ENCODE measurements at regions not wholly inside any gene's neighbourhood (a gene's known extent, or its start where the extent isn't known, plus 50 kb on each side); places are given as distances from the start of the nearest gene placed in this dataset.
A peak's percentile ranks its signal among the peaks of the same experiment; 100 is the strongest.

- no peak for ATAC-seq
- no peak for TF ChIP-seq CTCF (IDR thresholded peaks at IDR 0.05)
- H3K4me3 ChIP-seq, result no peak overlapping the region
Measured at GRCh38 chr12:88417531-88417930, 162.7 kb downstream of the KITLG start.

DNA sequence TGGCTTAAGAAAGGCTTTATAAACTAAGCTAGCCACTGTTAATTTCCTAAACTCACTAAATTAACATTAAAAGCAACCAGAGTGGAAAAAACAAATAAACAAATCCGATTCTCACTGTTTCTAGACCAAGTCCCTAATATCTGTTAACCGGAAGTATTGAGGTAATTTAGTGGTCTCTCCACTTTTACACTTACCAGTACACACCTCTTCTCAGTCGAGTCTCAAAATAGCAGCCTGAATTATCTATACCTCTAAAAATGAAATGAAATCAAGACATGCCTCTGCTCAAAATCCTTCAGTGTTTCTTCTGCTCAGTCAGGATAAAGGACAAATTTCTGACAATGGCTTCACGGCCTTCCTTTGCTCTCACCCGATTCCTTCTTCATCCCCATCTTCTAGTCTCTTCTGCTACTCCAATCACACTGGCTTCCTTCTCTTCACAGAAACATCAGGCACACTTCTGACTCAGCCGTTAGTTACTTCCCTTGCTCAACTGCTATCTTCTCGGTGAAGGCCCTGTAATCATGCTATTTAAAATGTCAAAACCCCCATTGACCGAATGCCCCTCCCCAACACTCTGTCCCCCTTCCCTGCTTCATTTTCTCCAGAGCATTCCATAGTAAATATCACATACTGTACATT is 161.3 kb downstream of the KITLG start:
- intact Hi-C loops (cut with DNase I, micrococcal nuclease), result no loop called here
- no peaks in the 10 kb centered on the region for H3K4me1 ChIP-seq (ENCODE audit: low read depth)
- no peaks in the 10 kb centered on the region for H3K36me3 ChIP-seq (ENCODE audit: low read depth)
- H3K9me3 ChIP-seq, result no peaks in the 10 kb centered on the region
- ATAC-seq, result no peak
- no peak for TF ChIP-seq CTCF (IDR thresholded peaks at IDR 0.05)
- no peak for DNase-seq
- no peak overlapping the region for H3K4me3 ChIP-seq

More at GRCh38 chr12:88417531-88417930, 162.7 kb downstream of the KITLG start:
- intact Hi-C loops (cut with DNase I, micrococcal nuclease), result no loop called here
- H3K9me3 ChIP-seq, result no peaks in the 10 kb centered on the region
- no peaks in the 10 kb centered on the region for H3K4me1 ChIP-seq (ENCODE audit: low read depth)
- no peaks in the 10 kb centered on the region for H3K36me3 ChIP-seq (ENCODE audit: low read depth)
- DNase-seq, result no peak

- intact Hi-C loops (cut with DNase I, micrococcal nuclease), result no loop called here
- TF ChIP-seq CTCF (IDR thresholded peaks at IDR 0.05), result no peak
- H3K4me3 ChIP-seq, result no peak overlapping the region
- DNase-seq, result no peak
- no peaks in the 10 kb centered on the region for H3K9me3 ChIP-seq
- ATAC-seq, result no peak
- H3K36me3 ChIP-seq (ENCODE audit: low read depth), result no peaks in the 10 kb centered on the region
- H3K4me1 ChIP-seq (ENCODE audit: low read depth), result no peaks in the 10 kb centered on the region
Measured at GRCh38 chr12:88419794-88420193, 160.5 kb downstream of the KITLG start.

- peak; percentile 31 for ATAC-seq
- TF ChIP-seq CTCF (IDR thresholded peaks at IDR 0.05), result no peak
- Histone ChIP-seq H3K4me3 (no peak overlapping the region), H3K9me3 (no peaks in the 10 kb centered on the region), H3K36me3 (ENCODE audit: low read depth) (no peaks in the 10 kb centered on the region), H3K4me1 (ENCODE audit: low read depth) (no peaks in the 10 kb centered on the region)
- no peak for DNase-seq
- intact Hi-C loops (cut with DNase I, micrococcal nuclease), result no loop called here
Measured at GRCh38 chr12:88420457-88420856, 159.8 kb downstream of the KITLG start.

- TF ChIP-seq CTCF (IDR thresholded peaks at IDR 0.05), result no peak
- Histone ChIP-seq H3K9me3 (no peaks in the 10 kb centered on the region), H3K36me3 (ENCODE audit: low read depth) (no peaks in the 10 kb centered on the region), H3K4me3 (no peak overlapping the region), H3K4me1 (ENCODE audit: low read depth) (no peaks in the 10 kb centered on the region)
- no peak for ATAC-seq
- intact Hi-C loops (cut with DNase I, micrococcal nuclease), result no loop called here
- no peak for DNase-seq
Measured at GRCh38 chr12:88424791-88425730, 155.2 kb downstream of the KITLG start.
